ENCODE measurements at regions not wholly inside any gene's neighbourhood (a gene's known extent, or its start where the extent isn't known, plus 50 kb on each side); places are given as distances from the start of the nearest gene placed in this dataset.

GRCh38 chr3:86708893-86709292 is 282.1 kb downstream of the VGLL3 start:
- no peak for TF ChIP-seq POLR2A (IDR thresholded peaks at IDR 0.05; ENCODE audit: low read length)
- TF ChIP-seq MAX (IDR thresholded peaks at IDR 0.05), result no peak
- TF ChIP-seq PBX3 (IDR thresholded peaks at IDR 0.05), result no peak
- TF ChIP-seq CTCF (IDR thresholded peaks at IDR 0.05), result no peak
- TF ChIP-seq MYC (IDR thresholded peaks at IDR 0.05; ENCODE audit: borderline replicate concordance, low read length), result no peak
- TF ChIP-seq PHF8 (IDR thresholded peaks at IDR 0.05; ENCODE audit: borderline replicate concordance, low read depth), result no peak
- TF ChIP-seq NFE2L2 (conservative IDR thresholded peaks at IDR 0.05; ENCODE audit: low read length), result no peak
- TF ChIP-seq CEBPB (IDR thresholded peaks at IDR 0.05), result no peak
- TF ChIP-seq RAD21 (conservative IDR thresholded peaks at IDR 0.05 in 1 of 2, IDR thresholded peaks at IDR 0.05 in 1 of 2), result no peak

Measured in A549 (cell line).